SK-N-SH (cell line): ENCODE measurements at regions not wholly inside any gene's neighbourhood (a gene's known extent, or its start where the extent isn't known, plus 50 kb on each side); places are given as distances from the start of the nearest gene placed in this dataset.
"Not testable (repeated sequence)": the region's sequence is repeated elsewhere in the genome, so short reads cannot be mapped to it uniquely, and the experiment has no call there.

Experiments used
- CTCF ChIA-PET: fragments of 300-600, 350-600 bp; formaldehyde crosslinking; extraction: SDS; loops from one replicate; lab custom pipeline; 2021; lab: Yijun Ruan, JAX
- POLR2A ChIA-PET: fragments of 350-600 bp; sonication (Branson Sonifier 250); formaldehyde crosslinking; extraction: SDS; loops from one replicate; lab custom pipeline; 2020; ENCODE audit warnings: antibody characterized with exemption, inconsistent platforms; lab: Yijun Ruan, JAX
- DNase-seq: peaks from one replicate; pipeline ENCODE4 v3.0.0; 2012
- H2AFZ ChIP-seq: fragments of 200-600 bp; sonication (generic); 2 replicates; pipeline ENCODE4 v1.8.1; 2016; ENCODE audit warnings: antibody characterized with exemption, mild to moderate bottlenecking, low read depth
- H3F3A ChIP-seq: fragments of 200-600 bp; sonication (generic); replicated peaks from 2 replicates; pipeline ENCODE3; 2016; ENCODE audit warnings: antibody characterized with exemption, mild to moderate bottlenecking; ENCODE audit not compliant: insufficient read depth
- H3K27ac ChIP-seq, 2 experiments: fragments of 200-500 bp in 1 of 2; fragments of 200-600 bp in 1 of 2; sonication (Bioruptor generic) in 1 of 2; sonication (generic), shearing (Covaris generic) in 1 of 2; 2 replicates each; pipeline versions ENCODE4 v1.5.1 to v1.6.1; 2014 to 2016; ENCODE audit warnings: low read depth in 2 of 2, inconsistent platforms in 1 of 2, low read length in 1 of 2, mild to moderate bottlenecking in 1 of 2, mixed read lengths in 1 of 2
- H3K27me3 ChIP-seq: fragments of 200-600 bp; sonication (generic), shearing (Covaris generic); 2 replicates; pipeline ENCODE4 v1.6.1; 2016; ENCODE audit warnings: mixed run types; ENCODE audit not compliant: insufficient read depth
- H3K36me3 ChIP-seq, 2 experiments: fragments of 200-500 bp in 1 of 2; fragments of 200-600 bp in 1 of 2; sonication (Bioruptor generic) in 1 of 2; sonication (generic) in 1 of 2; replicated peaks in 1 of 2; 2 replicates each; pipeline versions ENCODE3 to v1.5.1; 2014 to 2016; ENCODE audit warnings: low read length in 1 of 2, mild to moderate bottlenecking in 1 of 2; ENCODE audit not compliant: insufficient read depth in 2 of 2, control insufficient read depth in 1 of 2
- H3K4me1 ChIP-seq, 2 experiments: fragments of 200-500 bp in 1 of 2; fragments of 200-600 bp in 1 of 2; sonication (Bioruptor generic) in 1 of 2; sonication (generic), shearing (Covaris generic) in 1 of 2; 2 replicates each; pipeline versions ENCODE4 v1.5.1 to v1.6.1; 2014 to 2016; ENCODE audit warnings: low read depth in 1 of 2, low read length in 1 of 2, mixed run types in 1 of 2; ENCODE audit not compliant: insufficient read depth in 2 of 2, control insufficient read depth in 1 of 2
- H3K4me2 ChIP-seq: fragments of 200-600 bp; sonication (generic), shearing (Covaris generic); 2 replicates; pipeline ENCODE4 v1.6.1; 2017; ENCODE audit warnings: mixed run types
- H3K4me3 ChIP-seq, 2 experiments: fragments of 200-500 bp in 1 of 2; fragments of 200-600 bp in 1 of 2; sonication (Bioruptor generic) in 1 of 2; sonication (generic), shearing (Covaris generic) in 1 of 2; 2 replicates each; pipeline versions ENCODE4 v1.5.1 to v1.8.1; 2014 to 2016; ENCODE audit warnings: low read depth in 2 of 2, inconsistent platforms in 1 of 2, low read length in 1 of 2, mild to moderate bottlenecking in 1 of 2, mixed read lengths in 1 of 2, moderate library complexity in 1 of 2
- H3K79me2 ChIP-seq: fragments of 200-600 bp; sonication (generic); 2 replicates; pipeline ENCODE4 v1.8.1; 2017; ENCODE audit warnings: mild to moderate bottlenecking; ENCODE audit not compliant: insufficient read depth
- H3K9ac ChIP-seq: fragments of 200-600 bp; sonication (generic); 2 replicates; pipeline ENCODE4 v1.6.1; 2017; ENCODE audit warnings: mixed run types
- H3K9me2 ChIP-seq: fragments of 200-600 bp; sonication (generic); 2 replicates; pipeline ENCODE4 v1.6.1; 2017; ENCODE audit warnings: mixed run types
- H3K9me3 ChIP-seq: fragments of 200-600 bp; sonication (generic); 2 replicates; pipeline ENCODE4 v1.6.1; 2017; ENCODE audit warnings: mixed run types, mild to moderate bottlenecking, moderate library complexity
- H4K20me1 ChIP-seq: fragments of 200-600 bp; sonication (generic); 2 replicates; pipeline ENCODE4 v1.6.1; 2017; ENCODE audit warnings: mild to moderate bottlenecking, mixed run types; ENCODE audit not compliant: insufficient read depth
- EZH2phosphoT487 ChIP-seq: fragments of 200-600 bp; sonication (generic); IDR thresholded peaks from 2 replicates; pipeline ENCODE4 v1.6.1; 2017; ENCODE audit warnings: low read depth, mixed run types, mild to moderate bottlenecking, antibody characterized with exemption, moderate library complexity, borderline replicate concordance
- GABPA ChIP-seq: IDR thresholded peaks from 2 replicates; pipeline ENCODE4 v1.4.0; 2012; ENCODE audit warnings: low read depth, mild to moderate bottlenecking
- MAX ChIP-seq: IDR thresholded peaks from 2 replicates; pipeline ENCODE4 v1.4.0; 2012; ENCODE audit warnings: low read depth
- MEF2A ChIP-seq: IDR thresholded peaks from 2 replicates; pipeline ENCODE4 v1.4.0; 2012; ENCODE audit warnings: low read depth, borderline replicate concordance
- NFIC ChIP-seq: IDR thresholded peaks from 2 replicates; pipeline ENCODE4 v1.4.0; 2012; ENCODE audit warnings: borderline replicate concordance
- NRF1 ChIP-seq: IDR thresholded peaks from 2 replicates; pipeline ENCODE4 v1.6.1; 2012; ENCODE audit warnings: low read depth, mild to moderate bottlenecking, low read length
- RFX5 ChIP-seq: IDR thresholded peaks from 2 replicates; pipeline ENCODE4 v1.6.1; 2012; ENCODE audit warnings: mild to moderate bottlenecking, improper control_type of control experiment, low read length
- RXRA ChIP-seq: IDR thresholded peaks from 2 replicates; pipeline ENCODE4 v1.4.0; 2012; ENCODE audit warnings: low read depth, mild to moderate bottlenecking, borderline replicate concordance
- SIN3A ChIP-seq: IDR thresholded peaks from 2 replicates; pipeline ENCODE4 v1.6.1; 2012; ENCODE audit warnings: low read depth, mild to moderate bottlenecking, low read length, moderate library complexity, borderline replicate concordance
- TCF12 ChIP-seq: IDR thresholded peaks from 2 replicates; pipeline ENCODE4 v1.4.0; 2012
- TEAD4 ChIP-seq: IDR thresholded peaks from 2 replicates; pipeline ENCODE4 v1.4.0; 2012; ENCODE audit warnings: mild to moderate bottlenecking, borderline replicate concordance; ENCODE audit not compliant: insufficient read depth
- WGBS: methylation state at CpG from one replicate; pipeline ENCODE4 v1.1.6; 2017; ENCODE audit warnings: low lambda C conversion rate; 5-methylcytosine and 5-hydroxymethylcytosine counted together

DNA sequence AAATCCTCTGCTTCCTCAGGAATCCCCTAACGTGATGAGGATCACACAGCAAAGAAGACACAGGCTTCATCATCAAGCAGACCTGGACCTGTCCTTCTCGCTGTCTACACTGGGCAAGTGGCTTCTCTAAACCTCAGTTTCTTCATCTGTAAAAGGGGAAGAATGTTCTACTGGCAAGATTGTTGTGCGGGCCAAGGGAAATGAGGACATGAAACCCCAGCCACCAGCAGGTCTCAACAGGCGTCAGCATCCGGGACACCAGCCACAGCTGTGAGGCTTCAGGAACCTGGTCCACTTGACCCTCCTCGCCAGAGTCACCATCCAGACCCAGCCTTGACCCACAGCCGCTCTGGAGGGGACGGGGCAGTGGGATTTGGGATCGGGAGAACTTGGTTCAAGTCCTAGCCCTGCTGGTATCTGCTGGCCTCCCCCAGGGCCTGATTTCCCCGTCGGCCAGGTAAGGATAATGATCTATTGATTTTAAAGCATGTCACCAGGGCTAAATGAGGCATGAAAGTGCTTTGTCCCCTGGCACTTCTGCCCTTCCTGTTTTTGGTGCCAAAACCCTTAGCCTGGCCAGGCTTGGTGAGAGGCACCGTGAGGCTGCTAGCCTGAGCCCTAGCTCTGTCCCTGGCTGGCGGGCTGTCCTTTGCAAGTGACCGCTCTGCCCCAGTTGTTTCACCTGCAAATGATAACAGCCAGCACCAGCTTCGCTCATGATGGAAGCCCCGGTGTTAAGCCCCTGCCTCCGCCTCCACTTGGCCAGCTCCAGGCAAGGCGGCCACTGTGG lies 170.4 kb downstream of the OR4M2 start:
- 42% methylated on average over 15 of the region's 18 CpGs for WGBS
- H3K9me2 ChIP-seq, result not testable (repeated sequence)

DNA sequence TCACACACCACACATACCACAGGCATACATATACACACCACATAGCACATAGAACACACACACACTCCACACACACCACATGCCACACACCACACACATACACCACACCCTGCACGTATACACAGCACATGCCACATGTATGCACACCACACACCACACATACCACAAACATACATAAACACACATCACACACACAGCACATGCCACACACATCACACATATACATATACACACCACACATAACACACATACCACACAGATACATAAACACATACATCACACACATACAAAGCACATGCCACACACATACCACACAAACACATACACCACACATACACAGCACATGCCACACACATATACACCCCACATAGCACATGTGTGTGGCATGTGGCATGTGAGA lies 171.1 kb downstream of the OR4M2 start:
- no peak overlapping the region for H3K27ac ChIP-seq
- H3K4me2 ChIP-seq, result no peak overlapping the region
- no peaks in the 10 kb centered on the region for H3K9me3 ChIP-seq
- no peak for DNase-seq
- no peaks in the 10 kb centered on the region for H3K4me1 ChIP-seq
- POLR2A ChIA-PET, result no interaction called here
- TF ChIP-seq MEF2A, result no peak
- no peak for TF ChIP-seq RXRA
- no peak for TF ChIP-seq TEAD4
- TF ChIP-seq RFX5, result no peak
- no peak for TF ChIP-seq SIN3A
- no peak for TF ChIP-seq NFIC
- no peak for TF ChIP-seq EZH2phosphoT487
- no peak for TF ChIP-seq TCF12
- TF ChIP-seq NRF1, result no peak
- no peak for TF ChIP-seq MAX
- no peak for TF ChIP-seq GABPA
- H2AFZ ChIP-seq, result no peak overlapping the region
- H3F3A ChIP-seq, result no peaks in the 10 kb centered on the region
- no peaks in the 10 kb centered on the region for H3K9me2 ChIP-seq
- H3K4me3 ChIP-seq, result no peak overlapping the region
- H3K27me3 ChIP-seq, result no peaks in the 10 kb centered on the region
- no peaks in the 10 kb centered on the region for H4K20me1 ChIP-seq
- H3K79me2 ChIP-seq, result no peaks in the 10 kb centered on the region
- no peak overlapping the region for H3K9ac ChIP-seq
- CTCF ChIA-PET, result no interaction called here
- no peaks in the 10 kb centered on the region for H3K36me3 ChIP-seq
- 25% methylated on average over 1 of the region's 1 CpG for WGBS

More for the DNA sequence above, 170.4 kb downstream of the OR4M2 start:
- H2AFZ ChIP-seq, H3K9me3 ChIP-seq, CTCF ChIA-PET, DNase-seq, H3K4me3 ChIP-seq, H4K20me1 ChIP-seq, H3K4me1 ChIP-seq, H3F3A ChIP-seq, H3K9ac ChIP-seq, H3K27ac ChIP-seq, H3K79me2 ChIP-seq, POLR2A ChIA-PET, H3K4me2 ChIP-seq, H3K27me3 ChIP-seq, H3K36me3 ChIP-seq: not testable (repeated sequence)

DNA sequence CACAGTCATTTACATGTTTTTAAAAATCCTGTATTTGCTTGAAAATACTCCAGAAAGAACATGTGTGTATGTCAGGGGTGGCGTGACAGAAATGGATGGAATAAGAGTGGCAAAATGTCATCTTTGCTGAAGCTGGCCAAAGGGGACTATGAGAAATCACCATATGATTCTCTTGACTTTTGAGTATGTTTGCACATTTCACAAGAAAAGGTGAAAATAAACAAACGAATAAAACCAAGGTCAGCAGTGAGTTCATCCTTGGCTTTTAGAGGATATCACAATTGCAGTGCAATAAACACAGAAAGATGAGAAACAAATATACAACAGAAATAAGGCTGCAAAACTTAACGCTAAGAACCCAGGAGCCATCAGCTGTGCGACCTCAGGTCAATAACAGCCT lies 171.7 kb downstream of the OR4M2 start:
- H3K9me2 ChIP-seq, DNase-seq, H3K4me2 ChIP-seq, H2AFZ ChIP-seq, H3F3A ChIP-seq, H3K9me3 ChIP-seq, POLR2A ChIA-PET, H3K9ac ChIP-seq, H3K36me3 ChIP-seq, H3K4me1 ChIP-seq, H3K27ac ChIP-seq, CTCF ChIA-PET, H3K4me3 ChIP-seq, H3K79me2 ChIP-seq, H4K20me1 ChIP-seq, H3K27me3 ChIP-seq: not testable (repeated sequence)
- 26% methylated on average over 4 of the region's 4 CpGs for WGBS

- H2AFZ ChIP-seq, H3K4me3 ChIP-seq, H3K9ac ChIP-seq, H3K27me3 ChIP-seq, H4K20me1 ChIP-seq, DNase-seq, H3K4me2 ChIP-seq, POLR2A ChIA-PET, H3K36me3 ChIP-seq, H3K9me3 ChIP-seq, CTCF ChIA-PET, H3K79me2 ChIP-seq, H3K27ac ChIP-seq, H3F3A ChIP-seq, H3K4me1 ChIP-seq, H3K9me2 ChIP-seq: not testable (repeated sequence)
- 47% methylated on average over 7 of the region's 7 CpGs for WGBS
Observed at GRCh38 chr15:22252521-22252920, 172.2 kb downstream of the OR4M2 start.

DNA sequence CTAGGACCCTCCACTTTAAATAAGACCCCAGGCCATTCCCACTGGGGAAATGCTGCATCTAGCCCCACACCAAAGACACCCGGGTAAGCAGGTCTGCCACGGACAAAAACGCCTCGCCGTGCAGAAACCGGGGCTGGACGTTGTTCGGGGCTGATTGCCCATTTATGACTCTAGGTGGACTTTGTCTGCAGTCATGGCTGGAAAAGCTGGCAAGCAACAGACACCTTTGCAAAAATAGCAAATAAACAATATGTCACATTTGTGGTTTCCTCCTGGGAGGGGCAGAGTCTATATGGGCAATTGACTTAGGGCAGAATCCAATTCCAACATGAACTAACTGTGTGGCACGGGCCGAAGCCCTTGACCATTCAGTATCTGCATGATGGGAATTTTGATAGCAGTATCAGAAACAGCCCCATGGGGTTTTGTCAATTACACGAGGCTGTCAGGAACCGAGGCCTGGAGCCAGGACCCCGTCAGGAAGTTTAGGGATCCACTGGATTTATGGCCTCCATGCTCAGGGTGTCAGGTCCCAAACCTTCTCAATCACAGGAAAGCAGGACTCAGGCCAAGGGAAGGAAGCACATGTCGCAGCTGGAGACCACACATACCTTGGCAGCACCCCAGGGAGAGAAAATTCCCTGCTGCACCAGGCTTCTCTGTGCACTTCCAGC lies 172.8 kb downstream of the OR4M2 start:
- H3K4me1 ChIP-seq, H3K4me2 ChIP-seq, H4K20me1 ChIP-seq, H3F3A ChIP-seq, POLR2A ChIA-PET, H3K9me2 ChIP-seq, H3K9me3 ChIP-seq, H3K4me3 ChIP-seq, H2AFZ ChIP-seq, DNase-seq, H3K9ac ChIP-seq, H3K36me3 ChIP-seq, H3K27ac ChIP-seq, CTCF ChIA-PET, H3K79me2 ChIP-seq, H3K27me3 ChIP-seq: not testable (repeated sequence)
- WGBS, result 28% methylated on average over 8 of the region's 14 CpGs
